ENCODE measurements at regions not wholly inside any gene's neighbourhood (a gene's known extent, or its start where the extent isn't known, plus 50 kb on each side); places are given as distances from the start of the nearest gene placed in this dataset.

- Histone ChIP-seq H4K20me1 (peaks cover 0 to 52% (median 0%) of the 10 kb centered on the region in 11 experiments; a peak in 3 of 22 replicates), H3K4me3 (no peak overlapping the region), H3K36me3 (peaks cover 6 to 76% (median 50%) of the 10 kb centered on the region in 11 experiments; a peak in 21 of 22 replicates), H3K9me3 (replicated peaks in 1 of 11) (peaks cover 24 to 35% (median 31%) of the 10 kb centered on the region in 11 experiments), H3K4me2 (peak overlapping the region; percentile 47 to 78 (median 68)), H3K27ac (no peak overlapping the region), H3K27me3 (no peaks in the 10 kb centered on the region), H3K4me1 (peaks cover 24 to 54% (median 46%) of the 10 kb centered on the region in 10 experiments), H3K9ac (no peak overlapping the region; a peak in 1 of 22 replicates)
- TF ChIP-seq Cebpa-rat (IDR thresholded peaks at IDR 0.05), result no peak
These were observed 89.5 kb downstream of the RTP5 start for GRCh38 chr2:241958818-241959545.

GRCh38 chr2:241959751-241960269 lies 90.3 kb downstream of the RTP5 start:
- Histone ChIP-seq H3K9me3 (replicated peaks in 1 of 11) (peaks cover 24 to 35% (median 31%) of the 10 kb centered on the region in 11 experiments), H3K4me1 (peaks cover 28 to 61% (median 51%) of the 10 kb centered on the region in 10 experiments), H4K20me1 (peaks cover 0 to 53% (median 0%) of the 10 kb centered on the region in 11 experiments; a peak in 3 of 22 replicates), H3K36me3 (peaks cover 6 to 77% (median 49%) of the 10 kb centered on the region in 11 experiments; a peak in 21 of 22 replicates), H3K9ac (no peak overlapping the region; a peak in 1 of 22 replicates), H3K27ac (0 out of 22 replicates have a peak overlapping the region, but pooled peaks of 1 of the 11 experiments have one; percentile 5), H3K4me2 (peak overlapping the region; percentile 47 to 78 (median 68)), H3K27me3 (no peaks in the 10 kb centered on the region), H3K4me3 (no peak overlapping the region)
- no peak for TF ChIP-seq Cebpa-rat (IDR thresholded peaks at IDR 0.05)

- H3K36me3 ChIP-seq, result peaks cover 6 to 61% (median 33%) of the 10 kb centered on the region in 11 experiments; a peak in 21 of 22 replicates
- no peak for TF ChIP-seq Cebpa-rat (IDR thresholded peaks at IDR 0.05)
- peaks cover 0 to 61% (median under 1%) of the 10 kb centered on the region in 11 experiments; a peak in 7 of 22 replicates for H4K20me1 ChIP-seq
- 0 out of 20 replicates have a peak overlapping the region, but pooled peaks of 1 of the 10 experiments have one; percentile 5 for H3K4me3 ChIP-seq
- H3K9me3 ChIP-seq (replicated peaks in 1 of 11), result peaks cover 17 to 24% (median 19%) of the 10 kb centered on the region in 11 experiments
- peaks cover 43 to 77% (median 67%) of the 10 kb centered on the region in 10 experiments for H3K4me1 ChIP-seq
- H3K9ac ChIP-seq, result no peak overlapping the region
- H3K4me2 ChIP-seq, result peak overlapping the region in 8 of 11 experiments; percentile 21 to 78 (median 74); a peak in 14 of 22 replicates
- no peaks in the 10 kb centered on the region for H3K27me3 ChIP-seq
- peak overlapping the region in 3 of 11 experiments; percentile 12 to 19 (median 15); a peak in 2 of 22 replicates for H3K27ac ChIP-seq
These were observed 91.9 kb downstream of the RTP5 start for GRCh38 chr2:241961454-241961853.

- no peaks in the 10 kb centered on the region for H3K9me3 ChIP-seq (replicated peaks in 1 of 11)
- H3K4me2 ChIP-seq, result peak overlapping the region in 8 of 11 experiments; percentile 12 to 63 (median 42); a peak in 10 of 22 replicates
- H3K36me3 ChIP-seq, result peaks cover 0 to 55% (median 14%) of the 10 kb centered on the region in 11 experiments; a peak in 13 of 22 replicates
- H3K27me3 ChIP-seq, result no peaks in the 10 kb centered on the region
- no peak overlapping the region for H3K4me3 ChIP-seq
- H3K9ac ChIP-seq, result no peak overlapping the region
- peaks cover 52 to 92% (median 83%) of the 10 kb centered on the region in 10 experiments for H3K4me1 ChIP-seq
- TF ChIP-seq Cebpa-rat (IDR thresholded peaks at IDR 0.05), result no peak
- H3K27ac ChIP-seq, result peak overlapping the region in 3 of 11 experiments; percentile 14 to 41 (median 28); a peak in 3 of 22 replicates
- H4K20me1 ChIP-seq, result peaks cover 0 to 64% (median 10%) of the 10 kb centered on the region in 11 experiments; a peak in 14 of 22 replicates
These were observed 94.6 kb downstream of the RTP5 start for GRCh38 chr2:241964133-241964532.

GRCh38 chr2:241965931-241966412 lies 96.4 kb downstream of the RTP5 start:
- Histone ChIP-seq H3K4me3 (peak overlapping the region in 4 of 10 experiments; percentile 10 to 58 (median 24); a peak in 5 of 20 replicates), H3K36me3 (peaks cover 1 to 53% (median 16%) of the 10 kb centered on the region in 11 experiments; a peak in 20 of 22 replicates), H3K4me2 (peak overlapping the region; percentile 68 to 90 (median 76)), H4K20me1 (peaks cover 0 to 57% (median 10%) of the 10 kb centered on the region in 11 experiments; a peak in 14 of 22 replicates), H3K9me3 (replicated peaks in 1 of 11) (peaks cover 0 to 7% (median 4%) of the 10 kb centered on the region in 11 experiments; a peak in 11 of 22 replicates), H3K9ac (peak overlapping the region in 4 of 11 experiments; percentile 2 to 52 (median 16); a peak in 5 of 22 replicates), H3K4me1 (peaks cover 43 to 73% (median 64%) of the 10 kb centered on the region in 10 experiments), H3K27ac (peak overlapping the region in 9 of 11 experiments; percentile 1 to 68 (median 45); a peak in 16 of 22 replicates), H3K27me3 (no peaks in the 10 kb centered on the region)
- TF ChIP-seq Cebpa-rat (IDR thresholded peaks at IDR 0.05), result peak in 3 of 11 experiments; percentile 38 to 62 (median 53); a peak in 6 of 22 replicates

GRCh38 chr2:241966647-241967466 lies 97.3 kb downstream of the RTP5 start:
- no peaks in the 10 kb centered on the region for H3K27me3 ChIP-seq
- no peak overlapping the region for H3K4me3 ChIP-seq
- no peak for TF ChIP-seq Cebpa-rat (IDR thresholded peaks at IDR 0.05)
- peak overlapping the region in 3 of 11 experiments; percentile 8 to 33 (median 27); a peak in 3 of 22 replicates for H3K9ac ChIP-seq
- H3K27ac ChIP-seq, result peak overlapping the region in 8 of 11 experiments; percentile 11 to 54 (median 46); a peak in 13 of 22 replicates
- peaks cover 0 to 48% (median 10%) of the 10 kb centered on the region in 11 experiments; a peak in 14 of 22 replicates for H4K20me1 ChIP-seq
- peak overlapping the region; percentile 30 to 90 (median 76) for H3K4me2 ChIP-seq
- peaks cover 0 to 16% (median 13%) of the 10 kb centered on the region in 11 experiments; a peak in 18 of 22 replicates for H3K9me3 ChIP-seq (replicated peaks in 1 of 11)
- H3K4me1 ChIP-seq, result peaks cover 43 to 64% (median 56%) of the 10 kb centered on the region in 10 experiments
- H3K36me3 ChIP-seq, result peaks cover 9 to 53% (median 25%) of the 10 kb centered on the region in 11 experiments

GRCh38 chr2:241967467-241968144 lies 98.1 kb downstream of the RTP5 start:
- Histone ChIP-seq H3K9ac (peak overlapping the region in 2 of 11 experiments; percentile 27 to 33; a peak in 2 of 22 replicates), H3K27ac (peak overlapping the region in 5 of 11 experiments; percentile 11 to 54 (median 48); a peak in 8 of 22 replicates), H3K4me3 (no peak overlapping the region; a peak in 1 of 20 replicates)

More at GRCh38 chr2:241967467-241968144, 98.1 kb downstream of the RTP5 start:
- H4K20me1 ChIP-seq, result peaks cover 0 to 43% (median 10%) of the 10 kb centered on the region in 11 experiments; a peak in 14 of 22 replicates
- no peak for TF ChIP-seq Cebpa-rat (IDR thresholded peaks at IDR 0.05)
- H3K36me3 ChIP-seq, result peaks cover 16 to 53% (median 32%) of the 10 kb centered on the region in 11 experiments
- H3K9me3 ChIP-seq (replicated peaks in 1 of 11), result peaks cover 0 to 23% (median 20%) of the 10 kb centered on the region in 11 experiments; a peak in 19 of 22 replicates
- H3K4me2 ChIP-seq, result peak overlapping the region; percentile 30 to 90 (median 76)
- H3K27me3 ChIP-seq, result no peaks in the 10 kb centered on the region
- H3K4me1 ChIP-seq, result peaks cover 43 to 57% (median 50%) of the 10 kb centered on the region in 10 experiments

Data from BLaER1 treated with 17β-estradiol and CSF1 and Interleukin-3, amounts not matched to agents 10 nM and 100 nM (cell line).